NCI-H526 treated with DMSO at 0.1 percent for 48 hours (cell line): ENCODE measurements at regions not wholly inside any gene's neighbourhood (a gene's known extent, or its start where the extent isn't known, plus 50 kb on each side); places are given as distances from the start of the nearest gene placed in this dataset.
A peak's percentile ranks its signal among the peaks of the same experiment; 100 is the strongest.

ENCODE experiments used
- DNase-seq: peaks from one replicate; lab custom pipeline; 2025; lab: John Stamatoyannopoulos, UW

DNA sequence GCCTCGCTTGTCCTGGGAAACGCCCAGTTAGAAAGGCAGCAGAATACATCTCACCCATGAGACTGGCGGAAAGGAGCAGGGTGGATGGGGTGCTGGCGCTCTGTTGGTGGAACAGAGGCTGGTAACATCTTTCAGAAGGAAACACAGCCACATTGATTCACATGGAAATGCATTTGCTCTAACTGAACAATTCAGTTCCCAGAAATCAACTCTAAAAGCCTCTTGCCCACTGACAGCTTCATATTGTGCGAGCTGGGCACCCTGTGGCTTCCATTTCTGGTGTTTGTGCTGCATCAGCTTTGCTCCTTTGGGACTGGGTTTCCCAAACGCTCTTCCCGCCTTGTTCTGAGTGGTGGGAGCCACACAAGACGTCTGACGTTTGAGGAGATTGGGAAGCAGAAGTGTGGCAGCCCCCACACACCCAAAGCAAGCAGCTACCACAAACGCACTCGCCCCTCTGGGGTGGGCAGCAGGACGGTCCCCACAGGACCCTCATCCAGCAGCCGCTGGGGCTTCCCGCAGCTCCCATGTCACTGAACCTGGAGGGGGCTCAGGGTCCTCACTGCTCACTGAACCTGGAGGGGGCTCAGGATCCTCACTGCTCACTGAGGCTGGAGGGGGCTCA lies 229.5 kb downstream of the ERMARD start:
- no peak for DNase-seq

DNA sequence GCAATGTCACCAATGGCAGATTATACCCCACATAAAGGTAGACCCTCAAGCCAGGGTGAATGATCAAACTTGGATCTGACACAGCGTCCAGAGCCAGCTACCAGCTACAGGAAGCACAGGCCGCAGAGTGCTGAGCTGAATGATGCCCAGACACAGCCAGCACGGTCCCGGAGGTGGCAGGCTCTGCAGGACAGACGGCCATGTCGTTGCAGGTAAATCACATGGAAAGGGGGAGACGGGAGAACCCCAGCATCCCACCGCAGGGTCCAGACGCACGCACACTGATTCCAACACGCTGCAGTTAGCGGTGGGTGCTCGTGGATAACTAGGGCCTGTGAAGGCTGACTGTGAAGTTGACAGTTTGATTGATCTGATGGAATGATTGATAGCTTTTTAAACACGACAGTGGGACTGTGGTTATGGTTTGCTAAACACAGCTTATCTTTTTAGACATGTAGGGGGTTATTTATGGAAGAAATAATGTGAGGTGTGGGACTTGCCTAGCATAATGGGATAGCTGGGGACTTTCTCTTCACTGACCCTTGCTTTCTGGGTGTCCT lies 228.5 kb downstream of the ERMARD start:
- DNase-seq, result no peak

DNA sequence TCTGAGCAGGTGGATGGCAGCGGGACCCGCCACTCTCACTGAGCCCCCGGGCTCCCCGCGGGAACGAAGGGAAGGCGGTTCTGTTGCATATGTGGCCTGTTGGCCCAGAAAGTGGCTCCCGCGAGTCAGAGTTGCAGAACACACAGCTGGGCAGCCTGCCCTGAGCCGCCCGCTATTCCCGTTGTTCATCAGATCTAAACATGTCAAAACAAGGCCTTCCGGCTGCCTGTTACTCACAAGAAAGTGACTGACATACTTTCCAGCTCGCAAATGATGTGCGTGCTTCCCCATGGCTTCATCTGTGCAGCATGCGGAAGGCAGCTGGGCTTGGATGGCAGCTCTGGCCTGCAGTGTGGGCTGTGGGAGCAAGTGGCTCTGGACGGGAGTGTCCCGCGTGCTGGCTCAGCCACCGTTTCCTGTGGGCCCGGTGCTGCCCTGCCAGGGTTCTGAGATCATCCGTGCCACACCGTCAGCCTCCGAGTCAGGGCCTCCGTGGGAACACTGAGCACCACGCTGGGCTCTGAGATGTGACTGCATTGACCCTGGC lies 227.3 kb downstream of the ERMARD start:
- DNase-seq, result no peak

DNA sequence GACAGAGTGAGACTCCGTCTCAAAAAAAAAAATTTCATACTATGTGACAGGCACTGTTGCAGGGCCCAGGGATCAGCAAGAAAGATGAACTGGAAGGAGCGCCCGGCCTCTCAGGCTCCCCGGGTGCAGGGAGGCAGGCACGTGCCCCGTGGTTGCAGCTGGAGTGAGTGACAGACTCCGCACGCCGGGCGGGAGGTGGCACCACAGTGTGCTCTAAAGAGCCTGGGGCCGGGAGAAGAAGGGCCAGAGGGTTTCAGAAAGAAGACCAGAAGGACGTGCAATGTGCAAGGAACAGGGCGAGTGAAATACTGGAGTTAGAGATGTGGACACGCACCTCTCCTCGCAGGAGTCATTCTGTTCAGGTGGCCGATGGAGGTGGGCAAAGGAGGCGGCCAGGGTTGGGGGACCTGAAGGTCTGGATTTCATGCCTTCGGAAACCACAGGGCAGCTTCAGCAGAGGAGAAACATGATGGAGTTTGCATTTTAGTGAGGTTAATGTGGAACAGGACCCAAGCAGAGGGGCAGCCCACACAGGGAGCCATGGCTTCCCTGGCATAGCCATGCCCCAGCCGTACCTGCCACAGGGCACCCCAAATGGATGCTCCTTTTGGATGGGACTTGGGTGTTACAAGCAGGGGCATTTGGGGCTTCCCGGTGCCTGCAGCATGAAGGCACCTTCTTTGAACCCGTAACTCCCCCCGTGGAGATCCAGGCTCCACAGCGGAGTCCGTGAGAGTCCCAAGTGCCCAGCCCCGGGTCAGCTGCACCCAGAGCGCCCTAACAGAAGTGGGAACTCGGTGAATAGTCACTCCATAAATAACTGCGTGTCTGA lies 226.2 kb downstream of the ERMARD start:
- DNase-seq, result no peak

DNA sequence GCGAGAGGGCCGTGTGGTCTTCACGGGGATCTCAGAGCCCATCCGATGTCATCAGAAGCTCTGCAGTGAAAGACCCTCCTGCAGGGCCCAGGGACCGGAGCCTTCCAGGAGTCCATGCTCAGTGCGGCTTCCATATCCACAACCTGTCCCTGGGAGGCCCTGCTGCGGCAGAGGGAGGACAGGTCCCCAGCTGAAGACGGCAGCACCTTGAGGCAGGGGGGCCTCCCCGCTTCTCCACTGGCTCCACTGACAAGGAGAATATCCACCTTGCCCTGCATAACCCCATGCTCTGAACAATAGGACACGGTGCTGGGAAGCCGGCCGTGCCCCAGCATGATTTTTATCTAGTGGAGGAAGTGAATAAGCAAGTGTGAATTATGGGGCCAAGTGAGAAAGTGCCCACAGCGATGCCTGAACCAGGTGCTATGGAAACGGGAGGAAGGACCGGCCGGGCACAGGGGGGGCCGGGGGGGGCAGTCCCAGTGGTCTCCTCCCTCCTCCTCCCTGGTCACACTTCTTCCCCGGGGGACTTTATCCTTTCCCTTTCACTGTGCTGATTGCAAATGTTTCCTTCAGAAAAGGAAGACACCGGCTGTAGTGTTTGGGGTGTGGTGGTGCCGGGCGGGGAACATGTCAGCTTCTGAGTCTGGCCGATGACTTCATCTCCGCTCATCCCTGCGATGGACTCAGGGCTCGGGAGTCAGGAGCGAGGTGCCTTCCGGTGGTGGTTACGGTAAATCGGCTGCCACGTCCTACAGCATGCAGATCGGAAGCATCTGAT lies 225.1 kb downstream of the ERMARD start:
- no peak for DNase-seq

DNA sequence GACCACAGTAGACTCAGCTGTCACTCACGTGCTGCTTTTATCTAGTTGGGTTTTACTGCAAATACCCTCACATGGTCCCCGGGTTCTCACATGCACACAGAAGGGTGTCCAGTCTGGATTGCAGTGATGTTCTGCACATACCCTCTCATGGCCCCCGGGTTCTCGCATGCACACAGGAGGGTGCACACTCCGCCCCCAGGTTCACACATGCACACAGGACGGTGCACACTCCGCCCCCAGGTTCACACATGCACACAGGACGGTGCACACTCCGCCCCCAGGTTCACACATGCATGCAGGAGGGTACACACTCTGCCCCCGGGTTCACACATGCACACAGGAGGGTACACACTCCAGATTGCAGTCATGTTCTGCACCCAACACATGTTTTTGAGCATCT lies 224.3 kb downstream of the ERMARD start:
- DNase-seq, result no peak

DNA sequence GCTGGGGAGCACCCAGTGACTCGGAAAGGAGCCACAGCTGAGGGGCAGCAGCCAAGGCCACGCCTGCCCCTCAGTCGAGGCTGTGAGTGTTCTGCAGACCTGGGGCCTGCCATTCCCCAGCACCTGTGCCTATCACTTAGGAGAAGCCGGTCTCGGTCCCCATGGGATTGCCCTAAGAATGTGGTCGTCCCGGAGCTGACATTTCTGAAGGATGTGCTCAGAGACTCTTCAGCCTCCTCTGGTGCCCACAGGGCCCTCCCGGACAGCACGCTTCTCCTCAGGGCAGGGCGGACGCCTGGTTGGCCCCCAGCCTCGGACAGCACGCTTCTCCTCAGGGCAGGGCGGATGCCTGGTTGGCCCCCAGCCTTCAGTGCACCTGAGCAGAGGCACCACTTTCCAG lies 223.9 kb downstream of the ERMARD start:
- no peak for DNase-seq

DNA sequence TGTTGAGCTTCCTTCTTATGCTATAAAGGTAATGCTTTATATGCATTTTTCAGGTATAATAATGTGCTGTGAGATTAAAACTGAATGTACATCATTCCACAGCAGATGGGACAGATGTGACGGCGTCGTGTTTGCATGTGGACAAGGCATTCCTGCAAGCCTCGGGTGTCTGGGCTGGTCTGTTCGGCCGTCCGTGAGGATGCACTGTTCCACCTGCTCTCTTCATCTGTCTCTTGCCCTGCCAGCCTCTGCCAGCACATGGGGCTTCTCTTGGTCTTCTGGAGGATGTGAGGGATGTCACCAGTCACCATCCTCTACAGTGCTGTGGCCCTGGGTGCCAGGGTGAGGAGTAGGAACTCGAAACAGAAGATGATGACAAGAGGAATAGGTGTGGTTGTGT lies 223.2 kb downstream of the ERMARD start:
- DNase-seq, result no peak

DNA sequence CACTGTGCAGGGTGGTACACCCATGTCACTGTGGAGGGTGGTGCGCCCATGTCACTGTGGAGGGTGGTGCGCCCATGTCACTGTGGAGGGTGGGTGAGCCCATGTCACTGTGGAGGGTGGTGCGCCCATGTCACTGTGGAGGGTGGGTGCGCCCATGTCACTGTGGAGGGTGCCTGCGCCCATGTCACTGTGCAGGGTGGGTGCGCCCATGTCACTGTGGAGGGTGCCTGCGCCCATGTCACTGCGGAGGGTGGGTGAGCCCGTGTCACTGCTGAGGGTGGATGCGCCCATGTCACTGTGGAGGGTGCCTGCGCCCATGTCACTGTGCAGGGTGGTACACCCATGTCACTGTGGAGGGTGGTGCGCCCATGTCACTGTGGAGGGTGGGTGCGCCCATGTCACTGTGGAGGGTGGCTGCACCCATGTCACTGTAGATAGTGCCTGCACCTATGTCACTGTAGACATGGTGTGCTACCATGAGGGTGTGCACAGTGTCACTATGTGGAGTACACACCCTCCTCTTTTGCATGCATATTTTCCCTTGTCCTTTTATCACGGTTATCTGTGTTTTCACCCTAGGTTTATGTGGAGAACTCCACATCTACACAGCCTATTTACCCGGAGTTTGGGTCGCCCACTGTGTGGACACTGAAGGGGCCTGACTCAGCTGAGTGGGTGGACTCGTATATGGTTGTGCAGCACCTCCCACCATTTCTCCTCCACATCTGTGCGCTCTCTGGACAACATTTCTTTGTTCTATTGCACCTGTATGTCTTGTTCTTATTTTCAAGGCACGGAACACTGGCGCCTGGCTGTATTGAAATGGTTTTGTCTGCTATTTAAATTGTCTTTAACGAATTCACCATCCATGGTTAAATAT lies 222.4 kb downstream of the ERMARD start:
- DNase-seq, result peak; percentile 21

DNA sequence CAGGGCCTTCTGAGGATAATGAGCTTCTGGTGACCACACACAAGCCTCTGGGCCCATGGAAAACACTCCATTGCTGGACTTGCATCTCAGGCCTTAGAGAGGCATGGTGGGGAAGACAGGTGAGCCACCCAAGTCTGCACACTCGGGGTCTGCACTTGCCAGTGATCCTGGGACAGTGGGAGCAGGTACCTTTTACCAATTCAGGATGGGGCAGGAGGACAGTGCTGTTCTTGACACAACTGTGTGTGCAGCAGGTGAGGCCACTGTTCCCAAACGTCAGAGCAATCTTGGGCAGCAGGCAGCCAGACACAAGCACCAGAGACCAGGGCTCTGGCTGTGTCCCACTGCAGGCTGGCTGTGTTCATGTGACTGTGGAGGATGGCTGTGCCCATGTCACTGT lies 221.3 kb downstream of the ERMARD start:
- no peak for DNase-seq

DNA sequence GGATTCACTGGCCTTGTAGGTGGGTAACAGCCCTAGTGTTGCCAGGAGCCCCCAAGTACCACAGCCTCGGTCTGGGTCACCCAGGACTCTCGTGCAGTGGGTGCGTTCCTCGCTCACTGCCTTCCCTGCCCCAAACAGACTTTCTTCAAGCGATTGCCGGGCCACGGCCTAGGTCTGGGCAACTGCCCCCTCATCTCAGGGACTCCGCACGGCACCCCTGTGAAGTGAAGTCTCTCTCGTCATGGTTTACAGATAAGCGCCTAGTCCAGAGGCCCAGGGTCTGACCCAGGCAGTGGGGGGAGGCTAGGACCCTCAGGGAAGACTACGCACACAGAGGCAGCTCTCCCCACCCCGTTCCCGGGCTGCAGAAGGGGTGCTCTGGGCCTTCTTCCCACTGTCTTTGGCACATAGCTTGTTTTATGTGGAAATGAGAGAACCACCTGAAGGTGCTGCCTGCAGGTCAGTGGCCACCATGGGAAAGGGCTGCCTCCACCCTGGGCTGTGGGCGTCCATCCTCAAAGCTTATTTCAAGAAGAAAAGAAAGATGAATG lies 220.8 kb downstream of the ERMARD start:
- no peak for DNase-seq

DNA sequence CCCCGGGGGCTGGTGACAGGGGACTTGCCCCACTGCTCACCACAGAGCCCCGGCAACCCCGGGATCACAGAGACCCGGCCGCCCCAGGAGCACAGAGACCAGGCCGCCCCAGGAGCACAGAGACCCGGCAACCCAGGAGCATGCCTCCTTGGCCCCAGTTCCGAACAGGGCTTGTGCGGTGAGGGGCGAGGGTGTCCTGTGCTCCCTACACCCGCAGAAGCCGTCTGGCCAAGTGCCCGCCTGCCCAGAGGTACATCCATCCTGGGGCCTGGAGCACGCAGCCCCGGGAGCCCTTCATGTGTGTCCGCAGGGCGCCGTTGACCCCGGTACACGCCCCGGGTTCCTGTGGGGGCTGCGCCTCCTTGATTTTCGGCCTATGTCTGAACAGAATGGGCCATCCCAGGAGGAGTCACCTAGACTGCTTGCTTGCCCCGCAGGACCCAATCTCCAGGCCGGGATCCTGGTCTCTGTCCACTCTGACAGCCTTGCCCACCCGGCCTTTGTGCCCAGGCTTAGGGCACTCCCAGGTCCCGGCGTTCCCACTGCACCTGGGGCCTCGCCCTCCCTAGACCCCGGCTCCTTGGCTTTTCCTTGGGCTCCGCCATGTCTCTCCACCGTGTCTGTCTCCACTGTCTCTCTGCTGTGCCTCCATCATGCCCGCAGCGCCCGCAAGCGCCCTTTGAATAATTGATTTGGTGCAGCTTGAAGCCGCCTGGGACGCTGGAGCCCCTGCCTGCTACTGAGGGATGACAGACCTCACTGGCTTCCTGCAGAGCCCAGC lies 219.8 kb downstream of the ERMARD start:
- DNase-seq, result no peak

DNA sequence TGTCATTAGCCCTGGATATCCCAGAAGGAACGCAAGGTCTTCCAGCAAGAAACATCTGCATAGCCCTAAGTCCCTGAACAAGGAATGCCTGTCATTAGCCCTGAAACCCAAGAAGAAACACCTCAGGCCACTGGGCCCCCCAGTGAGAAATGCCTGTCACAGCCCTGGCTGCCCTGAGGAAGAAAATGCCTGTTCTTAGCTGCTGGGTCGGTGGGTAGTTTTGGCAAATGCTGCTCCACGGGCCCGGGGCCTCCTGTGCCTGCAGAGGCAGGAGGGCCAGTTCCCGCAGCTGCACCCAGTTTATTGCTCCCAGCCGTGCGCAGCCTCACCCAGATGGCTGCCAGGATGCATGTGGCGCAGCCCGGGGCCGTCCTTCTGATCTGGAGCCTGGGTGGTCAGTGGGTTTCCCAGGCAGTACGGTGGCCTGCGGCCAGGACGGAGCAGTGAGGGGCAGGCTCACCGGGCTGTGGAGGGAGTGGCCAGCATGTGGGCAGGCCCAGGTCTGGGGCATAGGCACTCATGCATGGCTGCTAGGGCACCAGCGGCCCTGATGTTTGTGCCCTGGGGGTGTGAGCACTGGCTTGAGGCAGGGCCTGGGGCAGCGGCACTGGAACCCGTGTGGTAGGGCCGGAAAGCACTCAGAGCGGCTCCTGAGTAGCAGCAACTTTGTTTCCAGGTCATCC lies 219.0 kb downstream of the ERMARD start:
- no peak for DNase-seq

DNA sequence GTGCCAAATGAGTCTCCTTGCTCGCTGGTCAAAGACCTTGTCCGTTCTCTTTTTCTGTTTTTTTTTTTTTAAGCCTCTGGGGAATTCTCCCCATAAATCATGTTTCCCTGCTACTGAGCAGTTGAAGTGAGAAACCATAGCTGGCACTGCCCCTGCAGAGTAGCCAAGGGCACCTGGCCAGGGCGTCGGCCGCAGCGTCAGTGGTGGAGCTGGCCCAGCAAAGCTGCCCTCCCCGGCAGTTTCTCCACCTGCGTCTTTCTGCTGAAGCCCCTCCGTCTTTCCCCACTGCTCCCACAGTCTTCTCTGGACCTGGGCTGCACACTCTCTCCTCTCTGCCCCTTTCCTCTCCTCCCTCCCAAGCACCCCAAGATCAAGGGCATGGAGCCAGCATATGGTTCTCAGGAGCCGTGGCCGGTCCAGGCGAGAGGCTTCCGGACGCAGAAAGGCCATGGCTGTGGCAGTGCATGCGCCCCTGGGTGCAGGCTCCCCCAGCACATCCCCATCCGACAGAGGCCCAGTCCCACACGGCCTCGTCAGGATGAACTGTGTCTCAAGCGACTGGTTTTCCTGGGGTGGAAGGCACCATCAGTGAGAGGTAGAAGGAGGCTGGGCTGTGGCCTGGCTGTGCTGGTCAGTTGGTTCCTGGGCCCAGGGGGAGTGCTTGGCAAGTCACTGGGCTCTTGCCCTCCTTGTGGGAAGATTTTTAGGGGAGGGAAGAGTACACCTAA lies 218.1 kb downstream of the ERMARD start:
- no peak for DNase-seq

DNA sequence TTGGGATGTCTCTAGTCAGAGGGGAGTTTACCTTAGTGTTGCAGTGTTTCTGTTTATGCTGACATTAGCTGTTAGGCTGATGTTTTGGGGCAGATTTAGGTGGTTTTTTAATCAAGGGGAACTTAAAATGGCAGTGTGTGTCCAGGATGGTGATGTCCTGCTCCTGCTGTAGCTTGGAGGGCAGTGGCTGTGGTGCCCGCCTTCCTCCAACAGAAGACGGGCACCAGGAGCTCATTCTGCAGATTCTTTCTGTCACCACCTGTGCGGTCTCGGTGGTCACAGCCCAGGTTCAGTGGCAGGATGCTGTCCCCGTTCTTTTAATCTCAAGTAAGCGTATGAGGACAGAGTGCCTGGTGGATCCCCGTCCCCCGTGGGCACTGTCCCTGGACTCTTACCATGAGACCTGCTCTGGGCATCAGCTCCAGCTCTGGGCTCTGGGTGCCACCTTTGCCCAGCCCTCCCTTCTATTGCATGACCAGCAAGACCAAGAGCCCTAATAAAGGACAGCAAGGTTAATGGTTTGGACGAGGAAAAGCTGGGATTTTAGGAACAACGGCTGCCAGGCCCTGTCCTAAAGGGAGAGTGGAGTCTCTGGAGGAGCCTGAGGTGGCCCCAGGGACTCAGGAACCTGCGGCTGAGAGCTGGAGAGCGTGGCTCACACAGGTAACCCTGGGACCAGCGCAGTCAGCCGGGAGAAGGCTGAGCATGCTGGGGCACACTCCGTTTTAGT lies 217.3 kb downstream of the ERMARD start:
- DNase-seq, result no peak

DNA sequence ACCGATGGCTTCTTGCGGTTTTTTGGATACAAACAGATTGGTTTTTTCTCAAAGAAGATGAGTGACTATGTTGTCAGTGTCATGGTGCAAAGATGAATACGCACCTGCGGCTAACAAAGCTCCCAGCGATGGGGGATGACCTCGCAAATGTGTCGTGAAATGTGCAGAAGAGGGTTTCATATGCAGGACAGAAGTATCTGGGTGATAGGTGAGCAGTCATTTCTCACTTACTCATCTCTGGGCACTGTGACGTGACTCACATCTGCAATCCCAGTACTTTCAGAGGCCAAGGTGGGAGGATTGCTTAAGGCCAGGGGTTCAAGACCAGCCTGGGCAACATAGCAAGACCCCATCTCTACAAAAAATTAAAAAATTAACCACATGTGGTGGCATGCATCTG lies 216.3 kb downstream of the ERMARD start:
- DNase-seq, result no peak

DNA sequence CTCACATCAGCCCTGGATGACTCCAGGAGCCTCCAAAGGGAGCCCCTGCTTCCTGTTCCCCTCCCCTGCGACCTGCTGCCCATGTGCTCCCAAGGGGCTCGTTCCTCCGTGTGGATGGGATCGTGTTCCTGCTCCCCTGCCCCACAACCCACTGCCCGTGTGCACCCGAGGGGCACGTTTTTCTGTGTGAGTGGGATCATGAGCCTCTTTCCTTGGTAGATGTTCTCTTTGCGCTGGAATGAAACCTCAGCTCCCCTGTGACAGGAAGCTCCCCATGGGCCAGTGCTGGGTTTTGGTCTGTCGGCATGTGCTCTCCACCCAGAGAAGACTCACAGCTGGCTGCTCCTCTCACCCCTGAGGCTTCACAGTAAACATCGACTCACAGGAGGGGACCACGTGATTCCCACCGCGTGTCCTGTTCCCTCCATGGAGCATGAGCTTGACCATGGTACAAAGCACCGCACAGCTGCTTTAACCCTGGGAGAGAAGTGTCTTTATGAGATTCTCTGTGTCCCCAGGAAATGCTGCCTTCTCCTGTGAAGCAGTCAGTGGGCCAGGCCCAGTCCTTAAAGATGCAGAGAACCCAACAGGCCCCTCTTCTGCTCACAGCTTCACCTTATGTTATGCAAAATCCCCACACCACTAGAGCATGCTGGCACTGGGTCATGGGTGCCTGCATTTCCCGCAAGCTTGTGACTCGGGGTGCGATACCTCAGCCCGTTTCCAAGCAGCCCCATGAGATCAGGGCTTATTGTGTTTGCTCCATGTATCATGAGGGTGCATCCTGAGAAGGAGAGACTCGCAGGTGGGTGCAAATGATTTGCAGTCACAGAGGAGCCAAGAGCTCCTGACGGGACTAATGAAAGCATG lies 215.1 kb downstream of the ERMARD start:
- DNase-seq, result no peak
